HCT116 (cell line): ENCODE measurements at regions not wholly inside any gene's neighbourhood (a gene's known extent, or its start where the extent isn't known, plus 50 kb on each side); places are given as distances from the start of the nearest gene placed in this dataset.

Source experiments
- ATAC-seq: fragments of 200-7000 bp; cut with Tn5 transposase; 2 replicates; pipeline ENCODE4 v1.9.1; 2020; ENCODE audit warnings: mild to moderate bottlenecking, moderate library complexity
- BruUV-seq: library from RNA; stranded (reverse); fragments of 400-500 nt; replicated peaks from 2 replicates; lab custom pipeline; 2021; lab: Mats Ljungman, UMichigan
- CTCF ChIA-PET: fragments of 300-600 bp; sonication (Branson Sonifier 250); formaldehyde crosslinking; loops from one replicate; lab custom pipeline; 2021; ENCODE audit warnings: antibody characterized with exemption; lab: Charles Lee
- POLR2A ChIA-PET: fragments of 300-600, 350-600 bp; sonication (Branson Sonifier 250); formaldehyde crosslinking; loops from one replicate; lab custom pipeline; 2021; ENCODE audit warnings: antibody characterized with exemption; lab: Charles Lee
- RAD21 ChIA-PET, 2 experiments: fragments of 300-600 bp; sonication (Branson Sonifier 250); formaldehyde crosslinking; loops; one replicate each; lab custom pipeline; 2023; ENCODE audit warnings: low total read pairs in 2 of 2; ENCODE audit not compliant: uncharacterized antibody in 2 of 2, unreplicated experiment in 2 of 2, low non-redundant PET in 1 of 2; lab: Charles Lee
- DNase-seq: peaks from one replicate; pipeline ENCODE4 v3.0.0-alpha.2; 2010; ENCODE audit warnings: low read depth, low spot score
- H2AFZ ChIP-seq: fragments of 200-600 bp; shearing (Covaris generic), sonication (generic); 2 replicates; pipeline ENCODE4 v1.6.1; 2017; ENCODE audit warnings: low read depth, mixed run types, mixed read lengths, antibody characterized with exemption, low read length; ENCODE audit not compliant: poor library complexity, severe bottlenecking
- H3K27ac ChIP-seq: 2 replicates; pipeline ENCODE4 v1.5.1; 2012; ENCODE audit warnings: low read depth, low read length
- H3K27me3 ChIP-seq: fragments of 200-600 bp; sonication (generic); 2 replicates; pipeline ENCODE4 v1.6.1; 2016; ENCODE audit warnings: mixed run types, low read length, mixed read lengths; ENCODE audit not compliant: insufficient read depth
- H3K36me3 ChIP-seq, 2 experiments: fragments of 200-500 bp in 1 of 2; fragments of 200-600 bp in 1 of 2; sonication (Bioruptor generic) in 1 of 2; sonication (generic) in 1 of 2; 2 replicates each; pipeline versions ENCODE4 v1.5.1 to v1.6.1; 2014 to 2016; ENCODE audit warnings: low read length in 2 of 2, inconsistent platforms in 1 of 2, mixed read lengths in 1 of 2, mixed run types in 1 of 2; ENCODE audit not compliant: insufficient read depth in 2 of 2, control insufficient read depth in 1 of 2
- H3K4me1 ChIP-seq, 2 experiments: fragments of 200-600 bp in 1 of 2; sonication (generic) in 1 of 2; 2 replicates each; pipeline versions ENCODE4 v1.5.1 to v1.6.1; 2012 to 2017; ENCODE audit warnings: low read length in 2 of 2, inconsistent platforms in 1 of 2, mild to moderate bottlenecking in 1 of 2, mixed read lengths in 1 of 2, mixed run types in 1 of 2, moderate library complexity in 1 of 2; ENCODE audit not compliant: insufficient read depth in 2 of 2, control insufficient read depth in 1 of 2
- H3K4me2 ChIP-seq: fragments of 200-600 bp; sonication (generic); 2 replicates; pipeline ENCODE4 v1.6.1; 2017; ENCODE audit warnings: mixed run types, low read length, mixed read lengths
- H3K4me3 ChIP-seq, 2 experiments: fragments of 200-600 bp in 1 of 2; sonication (generic) in 1 of 2; replicated peaks in 1 of 2; 2 replicates each; pipeline ENCODE4 v1.5.1; 2011 to 2016; ENCODE audit warnings: low read length in 2 of 2, control low read depth in 1 of 2, low read depth in 1 of 2, mild to moderate bottlenecking in 1 of 2, mixed read lengths in 1 of 2, mixed run types in 1 of 2
- H3K79me2 ChIP-seq: fragments of 200-600 bp; sonication (generic); 2 replicates; pipeline ENCODE4 v1.6.1; 2017; ENCODE audit warnings: mild to moderate bottlenecking, mixed run types, low read length, moderate library complexity, mixed read lengths; ENCODE audit not compliant: insufficient read depth
- H3K9ac ChIP-seq: fragments of 200-600 bp; sonication (generic); 2 replicates; pipeline ENCODE4 v1.6.1; 2016; ENCODE audit warnings: low read length, mixed read lengths
- H3K9me2 ChIP-seq: fragments of 200-600 bp; sonication (generic), shearing (Covaris generic); 2 replicates; pipeline ENCODE4 v1.6.1; 2017; ENCODE audit warnings: mixed run types, mild to moderate bottlenecking, moderate library complexity; ENCODE audit not compliant: insufficient read depth
- H3K9me3 ChIP-seq, 2 experiments: fragments of 200-500 bp in 1 of 2; fragments of 200-600 bp in 1 of 2; sonication (Bioruptor generic) in 1 of 2; sonication (generic) in 1 of 2; 2 replicates each; pipeline ENCODE4 v1.6.1; 2014 to 2017; ENCODE audit warnings: low read length in 2 of 2, mixed read lengths in 2 of 2, inconsistent platforms in 1 of 2, low read depth in 1 of 2, mild to moderate bottlenecking in 1 of 2, mixed run types in 1 of 2, moderate library complexity in 1 of 2; ENCODE audit not compliant: control insufficient read depth in 1 of 2, insufficient read depth in 1 of 2
- H4K20me1 ChIP-seq: fragments of 200-600 bp; sonication (generic), shearing (Covaris generic); 2 replicates; pipeline ENCODE4 v1.6.1; 2017; ENCODE audit warnings: mixed run types, mild to moderate bottlenecking, moderate library complexity; ENCODE audit not compliant: insufficient read depth
- CBX3 ChIP-seq: IDR thresholded peaks from 2 replicates; pipeline ENCODE4 v1.6.1; 2012; ENCODE audit warnings: low read depth
- CEBPB ChIP-seq: IDR thresholded peaks from 2 replicates; pipeline ENCODE4 v1.6.1; 2012; ENCODE audit warnings: low read depth
- EGR1 ChIP-seq: IDR thresholded peaks from 2 replicates; pipeline ENCODE4 v1.6.1; 2012; ENCODE audit warnings: low read depth
- ELF1 ChIP-seq: IDR thresholded peaks from 2 replicates; pipeline ENCODE4 v1.6.1; 2012; ENCODE audit warnings: low read depth, borderline replicate concordance
- JUND ChIP-seq: IDR thresholded peaks from 2 replicates; pipeline ENCODE4 v1.6.1; 2012
- POLR2A ChIP-seq: IDR thresholded peaks from 2 replicates; pipeline ENCODE4 v1.7.0; 2011; ENCODE audit warnings: borderline replicate concordance; ENCODE audit not compliant: insufficient read depth, insufficient read length; ENCODE audit errors: extremely low read depth
- POLR2AphosphoS5 ChIP-seq: IDR thresholded peaks from 2 replicates; pipeline ENCODE4 v1.6.1; 2011; ENCODE audit warnings: mild to moderate bottlenecking, low read depth, low read length, moderate library complexity
- RAD21 ChIP-seq: IDR thresholded peaks from 2 replicates; pipeline ENCODE4 v1.6.1; 2012; ENCODE audit warnings: low read depth, mild to moderate bottlenecking
- SIN3A ChIP-seq: IDR thresholded peaks from 2 replicates; pipeline ENCODE4 v1.6.1; 2012; ENCODE audit warnings: low read depth
- SP1 ChIP-seq: IDR thresholded peaks from 2 replicates; pipeline ENCODE4 v1.6.1; 2012; ENCODE audit warnings: low read depth
- TCF7L2 ChIP-seq: IDR thresholded peaks from 2 replicates; pipeline ENCODE4 v1.7.0; 2011; ENCODE audit warnings: borderline replicate concordance, inconsistent platforms; ENCODE audit not compliant: insufficient read depth, insufficient read length; ENCODE audit errors: extremely low read depth
- ZNF274 ChIP-seq: fragments of 200-500 bp; sonication (Bioruptor generic); IDR thresholded peaks from 2 replicates; pipeline ENCODE4 v1.6.1; 2014; ENCODE audit warnings: mild to moderate bottlenecking, low read depth, low read length, inconsistent platforms
- intact Hi-C: fragments of 100-400 bp; cut with micrococcal nuclease; formaldehyde crosslinking; loops from 2 replicates; pipeline ENCODE4 v1.10.0; 2022
- TF ChIP-seq, protein P1 (sequence below): IDR thresholded peaks from 2 replicates; pipeline ENCODE4 v1.6.1; 2011; ENCODE audit warnings: mild to moderate bottlenecking, low read length, moderate library complexity; ENCODE audit not compliant: insufficient replicate concordance; ENCODE audit errors: extremely low read depth
- TF ChIP-seq, protein P2 (sequence below): IDR thresholded peaks from 2 replicates; pipeline ENCODE4 v1.6.1; 2012; ENCODE audit warnings: low read depth
- TF ChIP-seq, protein P3 (sequence below), 3 experiments: fragments of 200-600 bp in 1 of 3; sonication (generic) in 1 of 3; IDR thresholded peaks in 2 of 3; conservative IDR thresholded peaks in 1 of 3; 2 replicates each; pipeline ENCODE4 v1.5.1; 2012 to 2017; ENCODE audit warnings: low read depth in 2 of 3, low read length in 2 of 3, antibody characterized with exemption in 1 of 3, borderline replicate concordance in 1 of 3, control low read depth in 1 of 3, mild to moderate bottlenecking in 1 of 3, mixed read lengths in 1 of 3, mixed run types in 1 of 3, moderate library complexity in 1 of 3; ENCODE audit not compliant: insufficient read depth in 1 of 3

DNA sequence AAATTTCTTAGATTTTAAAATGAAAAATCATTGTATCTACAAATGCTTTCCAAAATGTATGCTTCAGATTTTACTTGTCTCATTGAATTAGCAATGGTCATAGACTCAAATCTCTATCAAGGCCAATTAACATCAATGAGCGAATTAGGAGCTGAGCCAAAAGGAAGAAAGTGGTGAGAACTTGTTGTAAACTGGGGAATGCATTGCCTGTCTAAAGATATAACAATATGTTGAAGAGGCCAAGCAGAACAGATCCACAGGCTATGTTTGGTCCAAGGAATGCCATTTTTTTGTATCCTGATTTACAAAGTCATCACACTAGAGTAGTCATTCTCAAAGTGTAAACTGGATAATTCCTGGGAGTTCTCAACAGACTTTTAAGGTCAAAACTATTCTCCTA lies 370.7 kb downstream of the GJA1 start:
- Histone ChIP-seq H3K27ac (no peak overlapping the region), H3K9me2 (no peaks in the 10 kb centered on the region), H3K4me3 (no peak overlapping the region), H4K20me1 (no peaks in the 10 kb centered on the region), H3K36me3 (no peaks in the 10 kb centered on the region), H3K9me3 (no peaks in the 10 kb centered on the region), H3K27me3 (no peaks in the 10 kb centered on the region), H2AFZ (no peak overlapping the region), H3K4me2 (no peak overlapping the region), H3K9ac (no peak overlapping the region), H3K79me2 (no peaks in the 10 kb centered on the region), H3K4me1 (no peaks in the 10 kb centered on the region)
- intact Hi-C loops = no loop called here
- DNase-seq (no peak), ATAC-seq (no peak)
- BruUV-seq = no TSS peak
- CTCF ChIA-PET = interaction anchor here (0.9 kb wide), 1 partner anchor 228 kb away, joined by 3 read pairs; no protein-coding TSS in a partner anchor
- POLR2A ChIA-PET = no interaction called here
- RAD21 ChIA-PET = no interaction called here
- no peak for TF ChIP-seq JUND
- TF ChIP-seq RAD21 = no peak
- no peak for TF ChIP-seq TCF7L2

DNA sequence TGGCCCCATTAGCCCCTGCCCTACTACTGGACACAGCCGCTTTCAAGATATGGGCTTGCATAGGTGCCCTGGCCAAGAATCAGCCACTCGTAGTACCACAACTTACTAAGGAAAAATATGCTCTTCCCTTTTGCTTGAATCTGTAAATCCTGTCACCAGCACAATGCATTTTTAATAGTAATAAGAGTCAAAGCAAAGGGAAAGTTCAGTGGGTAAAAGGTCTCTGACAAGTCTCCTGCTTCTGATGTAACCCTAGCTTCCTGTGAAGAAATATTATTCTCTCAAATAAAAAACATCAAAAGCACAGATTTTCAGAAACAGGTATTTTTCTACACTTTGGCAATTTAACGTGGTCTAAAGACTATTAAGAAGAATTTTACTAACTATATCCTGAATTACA lies 373.8 kb downstream of the GJA1 start:
- intact Hi-C loops = no loop called here
- Histone ChIP-seq H3K9me2 (no peaks in the 10 kb centered on the region), H3K27me3 (no peaks in the 10 kb centered on the region), H3K9me3 (no peaks in the 10 kb centered on the region), H3K4me2 (no peak overlapping the region), H2AFZ (no peak overlapping the region), H3K79me2 (no peaks in the 10 kb centered on the region), H3K4me3 (no peak overlapping the region), H4K20me1 (no peaks in the 10 kb centered on the region), H3K27ac (no peak overlapping the region), H3K9ac (no peak overlapping the region), H3K36me3 (no peaks in the 10 kb centered on the region), H3K4me1 (no peaks in the 10 kb centered on the region)
- DNase-seq = no peak
- ChIA-PET RAD21 (no interaction called here), POLR2A (no interaction called here), CTCF (no interaction called here)
- no peak for ATAC-seq
- BruUV-seq = no TSS peak
- TF ChIP-seq, protein P1, sequence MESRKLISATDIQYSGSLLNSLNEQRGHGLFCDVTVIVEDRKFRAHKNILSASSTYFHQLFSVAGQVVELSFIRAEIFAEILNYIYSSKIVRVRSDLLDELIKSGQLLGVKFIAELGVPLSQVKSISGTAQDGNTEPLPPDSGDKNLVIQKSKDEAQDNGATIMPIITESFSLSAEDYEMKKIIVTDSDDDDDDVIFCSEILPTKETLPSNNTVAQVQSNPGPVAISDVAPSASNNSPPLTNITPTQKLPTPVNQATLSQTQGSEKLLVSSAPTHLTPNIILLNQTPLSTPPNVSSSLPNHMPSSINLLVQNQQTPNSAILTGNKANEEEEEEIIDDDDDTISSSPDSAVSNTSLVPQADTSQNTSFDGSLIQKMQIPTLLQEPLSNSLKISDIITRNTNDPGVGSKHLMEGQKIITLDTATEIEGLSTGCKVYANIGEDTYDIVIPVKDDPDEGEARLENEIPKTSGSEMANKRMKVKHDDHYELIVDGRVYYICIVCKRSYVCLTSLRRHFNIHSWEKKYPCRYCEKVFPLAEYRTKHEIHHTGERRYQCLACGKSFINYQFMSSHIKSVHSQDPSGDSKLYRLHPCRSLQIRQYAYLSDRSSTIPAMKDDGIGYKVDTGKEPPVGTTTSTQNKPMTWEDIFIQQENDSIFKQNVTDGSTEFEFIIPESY = no peak
- no peak for TF ChIP-seq SP1
- TF ChIP-seq, protein P2, sequence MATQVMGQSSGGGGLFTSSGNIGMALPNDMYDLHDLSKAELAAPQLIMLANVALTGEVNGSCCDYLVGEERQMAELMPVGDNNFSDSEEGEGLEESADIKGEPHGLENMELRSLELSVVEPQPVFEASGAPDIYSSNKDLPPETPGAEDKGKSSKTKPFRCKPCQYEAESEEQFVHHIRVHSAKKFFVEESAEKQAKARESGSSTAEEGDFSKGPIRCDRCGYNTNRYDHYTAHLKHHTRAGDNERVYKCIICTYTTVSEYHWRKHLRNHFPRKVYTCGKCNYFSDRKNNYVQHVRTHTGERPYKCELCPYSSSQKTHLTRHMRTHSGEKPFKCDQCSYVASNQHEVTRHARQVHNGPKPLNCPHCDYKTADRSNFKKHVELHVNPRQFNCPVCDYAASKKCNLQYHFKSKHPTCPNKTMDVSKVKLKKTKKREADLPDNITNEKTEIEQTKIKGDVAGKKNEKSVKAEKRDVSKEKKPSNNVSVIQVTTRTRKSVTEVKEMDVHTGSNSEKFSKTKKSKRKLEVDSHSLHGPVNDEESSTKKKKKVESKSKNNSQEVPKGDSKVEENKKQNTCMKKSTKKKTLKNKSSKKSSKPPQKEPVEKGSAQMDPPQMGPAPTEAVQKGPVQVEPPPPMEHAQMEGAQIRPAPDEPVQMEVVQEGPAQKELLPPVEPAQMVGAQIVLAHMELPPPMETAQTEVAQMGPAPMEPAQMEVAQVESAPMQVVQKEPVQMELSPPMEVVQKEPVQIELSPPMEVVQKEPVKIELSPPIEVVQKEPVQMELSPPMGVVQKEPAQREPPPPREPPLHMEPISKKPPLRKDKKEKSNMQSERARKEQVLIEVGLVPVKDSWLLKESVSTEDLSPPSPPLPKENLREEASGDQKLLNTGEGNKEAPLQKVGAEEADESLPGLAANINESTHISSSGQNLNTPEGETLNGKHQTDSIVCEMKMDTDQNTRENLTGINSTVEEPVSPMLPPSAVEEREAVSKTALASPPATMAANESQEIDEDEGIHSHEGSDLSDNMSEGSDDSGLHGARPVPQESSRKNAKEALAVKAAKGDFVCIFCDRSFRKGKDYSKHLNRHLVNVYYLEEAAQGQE = no peak
- TF ChIP-seq POLR2A = no peak
- TF ChIP-seq, protein P3, sequence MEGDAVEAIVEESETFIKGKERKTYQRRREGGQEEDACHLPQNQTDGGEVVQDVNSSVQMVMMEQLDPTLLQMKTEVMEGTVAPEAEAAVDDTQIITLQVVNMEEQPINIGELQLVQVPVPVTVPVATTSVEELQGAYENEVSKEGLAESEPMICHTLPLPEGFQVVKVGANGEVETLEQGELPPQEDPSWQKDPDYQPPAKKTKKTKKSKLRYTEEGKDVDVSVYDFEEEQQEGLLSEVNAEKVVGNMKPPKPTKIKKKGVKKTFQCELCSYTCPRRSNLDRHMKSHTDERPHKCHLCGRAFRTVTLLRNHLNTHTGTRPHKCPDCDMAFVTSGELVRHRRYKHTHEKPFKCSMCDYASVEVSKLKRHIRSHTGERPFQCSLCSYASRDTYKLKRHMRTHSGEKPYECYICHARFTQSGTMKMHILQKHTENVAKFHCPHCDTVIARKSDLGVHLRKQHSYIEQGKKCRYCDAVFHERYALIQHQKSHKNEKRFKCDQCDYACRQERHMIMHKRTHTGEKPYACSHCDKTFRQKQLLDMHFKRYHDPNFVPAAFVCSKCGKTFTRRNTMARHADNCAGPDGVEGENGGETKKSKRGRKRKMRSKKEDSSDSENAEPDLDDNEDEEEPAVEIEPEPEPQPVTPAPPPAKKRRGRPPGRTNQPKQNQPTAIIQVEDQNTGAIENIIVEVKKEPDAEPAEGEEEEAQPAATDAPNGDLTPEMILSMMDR (IDR thresholded peaks at IDR 0.05 in 2 of 3, conservative IDR thresholded peaks at IDR 0.05 in 1 of 3; ENCODE audit: borderline replicate concordance in 1 of 3, insufficient read depth in 1 of 3, low read depth in 2 of 3, low read length in 2 of 3) = no peak
- TF ChIP-seq ZNF274 = no peak
- no peak for TF ChIP-seq EGR1
- no peak for TF ChIP-seq SIN3A
- TF ChIP-seq POLR2AphosphoS5 = no peak
- no peak for TF ChIP-seq ELF1
- TF ChIP-seq CBX3 = no peak
- TF ChIP-seq CEBPB = no peak
- no peak for TF ChIP-seq TCF7L2
